ENCODE measurements at regions not wholly inside any gene's neighbourhood (a gene's known extent, or its start where the extent isn't known, plus 50 kb on each side); places are given as distances from the start of the nearest gene placed in this dataset.

- H3K9ac ChIP-seq (ENCODE audit: low read length) = no peak overlapping the region
- H3K4me1 ChIP-seq (ENCODE audit: low read length) = peaks cover 14% of the 10 kb centered on the region
- no peak overlapping the region for H2AFZ ChIP-seq (ENCODE audit: low read length)
- no peaks in the 10 kb centered on the region for H3K27me3 ChIP-seq (replicated peaks; ENCODE audit: insufficient read depth, low read length)
- no peak overlapping the region for H3K4me3 ChIP-seq (ENCODE audit: low read length)
- no peaks in the 10 kb centered on the region for H3K79me2 ChIP-seq (ENCODE audit: low read length)
- H3K27ac ChIP-seq (ENCODE audit: low read length) = no peak overlapping the region
- no peak for TF ChIP-seq EZH2phosphoT487 (IDR thresholded peaks at IDR 0.05; ENCODE audit: low read length)
- TF ChIP-seq CTCF (IDR thresholded peaks at IDR 0.05; ENCODE audit: low read length) = 0 out of 2 replicates have a peak, but pooled peaks have one; percentile 4
- no peaks in the 10 kb centered on the region for H3K9me3 ChIP-seq (replicated peaks; ENCODE audit: insufficient read depth, low read length)
- no peak overlapping the region for H3K4me2 ChIP-seq (ENCODE audit: low read depth, low read length)
- H3K36me3 ChIP-seq (replicated peaks; ENCODE audit: insufficient read depth, low read length) = no peaks in the 10 kb centered on the region
- DNase-seq = peak; percentile 38
- no peaks in the 10 kb centered on the region for H4K20me1 ChIP-seq (ENCODE audit: insufficient read depth, low read length)
- no peaks in the 10 kb centered on the region for H3F3A ChIP-seq (ENCODE audit: insufficient read depth, low read length)
- H3K9me2 ChIP-seq (replicated peaks; ENCODE audit: insufficient read depth, low read length) = no peaks in the 10 kb centered on the region
These were observed 72.3 kb downstream of the KCTD12 start for GRCh38 chr13:76813891-76814290.

- Histone ChIP-seq H3K9me2 (replicated peaks; ENCODE audit: insufficient read depth, low read length) (no peaks in the 10 kb centered on the region), H3K27ac (ENCODE audit: low read length) (no peak overlapping the region), H3F3A (ENCODE audit: insufficient read depth, low read length) (no peaks in the 10 kb centered on the region), H3K9ac (ENCODE audit: low read length) (no peak overlapping the region), H3K79me2 (ENCODE audit: low read length) (no peaks in the 10 kb centered on the region), H3K4me3 (ENCODE audit: low read length) (no peak overlapping the region), H3K36me3 (replicated peaks; ENCODE audit: insufficient read depth, low read length) (no peaks in the 10 kb centered on the region), H3K4me2 (ENCODE audit: low read depth, low read length) (no peak overlapping the region), H4K20me1 (ENCODE audit: insufficient read depth, low read length) (no peaks in the 10 kb centered on the region), H3K27me3 (replicated peaks; ENCODE audit: insufficient read depth, low read length) (no peaks in the 10 kb centered on the region), H2AFZ (ENCODE audit: low read length) (no peak overlapping the region), H3K4me1 (ENCODE audit: low read length) (peaks cover 14% of the 10 kb centered on the region), H3K9me3 (replicated peaks; ENCODE audit: insufficient read depth, low read length) (no peaks in the 10 kb centered on the region)
- no peak for DNase-seq
- TF ChIP-seq CTCF (IDR thresholded peaks at IDR 0.05; ENCODE audit: low read length) (no peak), EZH2 (optimal IDR thresholded peaks at IDR 0.05; ENCODE audit: low read depth, low read length) (no peak), EZH2phosphoT487 (IDR thresholded peaks at IDR 0.05; ENCODE audit: low read length) (no peak)
These were observed 73.1 kb downstream of the KCTD12 start for GRCh38 chr13:76813000-76813691.

GRCh38 chr13:76812206-76812897, 73.9 kb downstream of the KCTD12 start:
- no peak overlapping the region for H3K4me3 ChIP-seq (ENCODE audit: low read length)
- no peak for TF ChIP-seq EZH2phosphoT487 (IDR thresholded peaks at IDR 0.05; ENCODE audit: low read length)
- DNase-seq = no peak

GRCh38 chr13:76809389-76809788, 76.8 kb downstream of the KCTD12 start:
- no peak for DNase-seq
- Histone ChIP-seq H3F3A (ENCODE audit: insufficient read depth, low read length) (no peaks in the 10 kb centered on the region), H3K4me2 (ENCODE audit: low read depth, low read length) (no peak overlapping the region), H3K36me3 (replicated peaks; ENCODE audit: insufficient read depth, low read length) (no peaks in the 10 kb centered on the region), H3K9ac (ENCODE audit: low read length) (no peak overlapping the region), H3K79me2 (ENCODE audit: low read length) (no peaks in the 10 kb centered on the region), H3K9me3 (replicated peaks; ENCODE audit: insufficient read depth, low read length) (no peaks in the 10 kb centered on the region), H4K20me1 (ENCODE audit: insufficient read depth, low read length) (no peaks in the 10 kb centered on the region), H3K27ac (ENCODE audit: low read length) (no peak overlapping the region), H2AFZ (ENCODE audit: low read length) (no peak overlapping the region), H3K4me1 (ENCODE audit: low read length) (no peaks in the 10 kb centered on the region), H3K27me3 (replicated peaks; ENCODE audit: insufficient read depth, low read length) (no peaks in the 10 kb centered on the region), H3K4me3 (ENCODE audit: low read length) (no peak overlapping the region), H3K9me2 (replicated peaks; ENCODE audit: insufficient read depth, low read length) (no peaks in the 10 kb centered on the region)
- TF ChIP-seq EZH2 (optimal IDR thresholded peaks at IDR 0.05; ENCODE audit: low read depth, low read length) = no peak
- no peak for TF ChIP-seq CTCF (IDR thresholded peaks at IDR 0.05; ENCODE audit: low read length)
- no peak for TF ChIP-seq EZH2phosphoT487 (IDR thresholded peaks at IDR 0.05; ENCODE audit: low read length)

More at GRCh38 chr13:76812206-76812897, 73.9 kb downstream of the KCTD12 start:
- Histone ChIP-seq H3K27ac (ENCODE audit: low read length) (no peak overlapping the region), H3K9ac (ENCODE audit: low read length) (no peak overlapping the region), H2AFZ (ENCODE audit: low read length) (no peak overlapping the region), H4K20me1 (ENCODE audit: insufficient read depth, low read length) (no peaks in the 10 kb centered on the region), H3K9me2 (replicated peaks; ENCODE audit: insufficient read depth, low read length) (no peaks in the 10 kb centered on the region), H3K4me2 (ENCODE audit: low read depth, low read length) (no peak overlapping the region), H3K9me3 (replicated peaks; ENCODE audit: insufficient read depth, low read length) (no peaks in the 10 kb centered on the region), H3K36me3 (replicated peaks; ENCODE audit: insufficient read depth, low read length) (no peaks in the 10 kb centered on the region), H3K27me3 (replicated peaks; ENCODE audit: insufficient read depth, low read length) (no peaks in the 10 kb centered on the region), H3F3A (ENCODE audit: insufficient read depth, low read length) (no peaks in the 10 kb centered on the region), H3K79me2 (ENCODE audit: low read length) (no peaks in the 10 kb centered on the region), H3K4me1 (ENCODE audit: low read length) (peaks cover 14% of the 10 kb centered on the region)

Measured in MM.1S (cell line).